GM12878 (cell line): ENCODE measurements at regions not wholly inside any gene's neighbourhood (a gene's known extent, or its start where the extent isn't known, plus 50 kb on each side); places are given as distances from the start of the nearest gene placed in this dataset. TPM values are rescaled to one million over a fixed set of nuclear protein-coding genes. Genes with fewer than 3 reads are reported as not detected.

Experiments
- ATAC-seq: fragments of 200-7000 bp; cut with Tn5 transposase; 3 replicates; pipeline ENCODE4 v1.9.1; 2020; ENCODE audit warnings: mild to moderate bottlenecking, moderate library complexity
- BruUV-seq: library from RNA; stranded (reverse); fragments of 400-500 nt; replicated peaks from 2 replicates; lab custom pipeline; 2021; lab: Mats Ljungman, UMichigan
- CTCF ChIA-PET: fragments of 300-600 bp; sonication (Branson Sonifier 250); formaldehyde crosslinking; extraction: SDS; loops from one replicate; lab custom pipeline; 2021; ENCODE audit warnings: inconsistent platforms; lab: Yijun Ruan, JAX
- POLR2A ChIA-PET: fragments of 350-600 bp; formaldehyde crosslinking; extraction: SDS; loops from one replicate; lab custom pipeline; 2021; ENCODE audit warnings: inconsistent platforms; lab: Charles Lee
- RAD21 ChIA-PET: fragments of 300-600 bp; sonication (Branson Sonifier 250); formaldehyde crosslinking; loops from one replicate; lab custom pipeline; 2023; ENCODE audit warnings: antibody characterized with exemption; ENCODE audit not compliant: unreplicated experiment; lab: Charles Lee
- SMC1A ChIA-PET: fragments of 300-600 bp; sonication (Branson Sonifier 250); formaldehyde crosslinking; loops from one replicate; lab custom pipeline; 2023; ENCODE audit not compliant: unreplicated experiment, uncharacterized antibody; lab: Charles Lee
- DNase-seq: peaks from one replicate; pipeline ENCODE4 v3.0.0-alpha.2; 2011; ENCODE audit warnings: low read depth, low spot score
- FAIRE-seq: peaks from 3 replicates; lab custom pipeline; 2011; peaks lifted over from hg19 to GRCh38; lab: Jason Lieb, UNC
- H2AFZ ChIP-seq: 2 replicates; pipeline ENCODE4 v1.6.0; 2011; ENCODE audit warnings: low read depth, low read length, control low read depth; ENCODE audit not compliant: control insufficient read depth
- H3K27ac ChIP-seq: 2 replicates; pipeline ENCODE4 v1.5.1; 2011; ENCODE audit warnings: control low read depth; ENCODE audit not compliant: control insufficient read depth, insufficient read depth
- H3K27me3 ChIP-seq, 2 experiments: replicated peaks in 1 of 2; 2 replicates each; pipeline versions ENCODE4 v1.6.0 to v1.6.1; 2011; ENCODE audit warnings: low read length in 1 of 2; ENCODE audit not compliant: control insufficient read depth in 2 of 2, insufficient read depth in 2 of 2
- H3K36me3 ChIP-seq, 2 experiments: 2 replicates each; pipeline ENCODE4 v1.5.1; 2011; ENCODE audit warnings: low read length in 1 of 2; ENCODE audit not compliant: control insufficient read depth in 2 of 2, insufficient read depth in 2 of 2
- H3K4me1 ChIP-seq: 2 replicates; pipeline ENCODE4 v1.6.1; 2011; ENCODE audit warnings: mild to moderate bottlenecking, low read length, moderate library complexity, mixed read lengths; ENCODE audit not compliant: control insufficient read depth, insufficient read depth
- H3K4me2 ChIP-seq: 2 replicates; pipeline ENCODE4 v1.6.0; 2011; ENCODE audit warnings: control low read depth; ENCODE audit not compliant: control insufficient read depth, insufficient read depth
- H3K4me3 ChIP-seq: fragments of 200-600 bp; sonication (generic); 2 replicates; pipeline ENCODE4 v1.5.1; 2016
- H3K79me2 ChIP-seq: 2 replicates; pipeline ENCODE4 v1.6.0; 2011; ENCODE audit warnings: low read length; ENCODE audit not compliant: control insufficient read depth, insufficient read depth
- H3K9ac ChIP-seq: 2 replicates; pipeline ENCODE4 v1.8.0; 2011; ENCODE audit warnings: low read length, control low read depth, mixed read lengths; ENCODE audit not compliant: control insufficient read depth, insufficient read depth
- H3K9me3 ChIP-seq: replicated peaks from 3 replicates; pipeline ENCODE4 v1.5.1; 2011; ENCODE audit warnings: mild to moderate bottlenecking, low read length; ENCODE audit not compliant: control insufficient read depth, insufficient read depth
- H4K20me1 ChIP-seq: 2 replicates; pipeline ENCODE4 v1.6.0; 2011; ENCODE audit not compliant: control insufficient read depth, insufficient read depth
- BACH1 ChIP-seq: fragments of 450-650 bp; IDR thresholded peaks from 2 replicates; pipeline ENCODE4 v1.6.1; 2017; ENCODE audit warnings: mild to moderate bottlenecking, borderline replicate concordance
- CREM ChIP-seq: IDR thresholded peaks from 2 replicates; pipeline ENCODE4 v1.6.1; 2014; ENCODE audit warnings: antibody characterized with exemption, low read depth
- RAD21 ChIP-seq: IDR thresholded peaks from 2 replicates; pipeline ENCODE4 v1.6.1; 2011; ENCODE audit warnings: mild to moderate bottlenecking, low read depth, low read length, moderate library complexity; ENCODE audit not compliant: insufficient read depth
- SIX5 ChIP-seq: IDR thresholded peaks from 2 replicates; pipeline ENCODE4 v1.6.1; 2011; ENCODE audit warnings: mild to moderate bottlenecking, low read depth, low read length, moderate library complexity; ENCODE audit not compliant: severe bottlenecking
- ZSCAN29 ChIP-seq: fragments of 450-650 bp; IDR thresholded peaks from 2 replicates; pipeline ENCODE4 v1.6.1; 2017; ENCODE audit warnings: mild to moderate bottlenecking, moderate library complexity
- WGBS: methylation state at CpG from one replicate; pipeline ENCODE4 v1.1.6; 2016; ENCODE audit warnings: low lambda C conversion rate; ENCODE audit not compliant: insufficient replicate concordance, insufficient coverage; ENCODE audit errors: missing lambda C conversion rate; 5-methylcytosine and 5-hydroxymethylcytosine counted together
- in situ Hi-C: fragments of 300-500 bp; cut with MboI; formaldehyde crosslinking; loops from 9 replicates; pipeline ENCODE4 v1.14.3; 2018; ENCODE audit warnings: mixed read lengths
- intact Hi-C: fragments of 100-400 bp; cut with micrococcal nuclease; formaldehyde crosslinking; loops from one replicate; pipeline ENCODE4 v1.14.2; 2022; ENCODE audit not compliant: unreplicated experiment
- small RNA-seq: library from RNA; depleted of rRNA; stranded (forward); fragments of <200 nt; gene quantifications from one replicate; pipeline ENCODE3, GENCODE V24; 2014

GRCh38 chr5:33381243-33381642 is 59.5 kb upstream of the TARS1 start:
- RAD21 ChIA-PET: no interaction called here
- FAIRE-seq (no peak), DNase-seq (no peak), ATAC-seq (no peak)
- no peaks in the 10 kb centered on the region for H4K20me1 ChIP-seq
- H2AFZ ChIP-seq: no peak overlapping the region
- no TSS peak for BruUV-seq
- no peaks in the 10 kb centered on the region for H3K4me1 ChIP-seq
- no peak overlapping the region for H3K4me3 ChIP-seq
- H3K27ac ChIP-seq: no peak overlapping the region
- TF ChIP-seq CREM (no peak), RAD21 (no peak), ZSCAN29 (no peak), SIX5 (no peak), BACH1 (no peak)
- intact Hi-C loops: no loop called here
- in situ Hi-C loops: no loop called here
- no peak overlapping the region for H3K9ac ChIP-seq
- H3K4me2 ChIP-seq: no peak overlapping the region
- CTCF ChIA-PET: no interaction called here
- H3K79me2 ChIP-seq: no peaks in the 10 kb centered on the region
- H3K27me3 ChIP-seq: no peaks in the 10 kb centered on the region
- 0% methylated on average over 1 of the region's 1 CpG for WGBS
- SMC1A ChIA-PET: no interaction called here
- H3K9me3 ChIP-seq: no peaks in the 10 kb centered on the region
- H3K36me3 ChIP-seq: no peaks in the 10 kb centered on the region
- POLR2A ChIA-PET: no interaction called here

Small RNA genes in the stretch of these regions (small RNA-seq; reads per million reads assigned to genes)
- gene AC010343.2 (not detected), gene AC025459.1 (not detected)
